ENCODE measurements at regions not wholly inside any gene's neighbourhood (a gene's known extent, or its start where the extent isn't known, plus 50 kb on each side); places are given as distances from the start of the nearest gene placed in this dataset.
"Not testable (repeated sequence)": the region's sequence is repeated elsewhere in the genome, so short reads cannot be mapped to it uniquely, and the experiment has no call there.

- no peak for DNase-seq
Measured at GRCh38 chr2:41329040-41329439, 718.8 kb upstream of the PKDCC start.

GRCh38 chr2:41334159-41334558 lies 713.7 kb upstream of the PKDCC start:
- DNase-seq, result no peak

- DNase-seq, result not testable (repeated sequence)
Measured at GRCh38 chr2:41335573-41335972, 712.2 kb upstream of the PKDCC start.

- no peak for DNase-seq
Measured at GRCh38 chr2:41337956-41338355, 709.9 kb upstream of the PKDCC start.

- no peak for DNase-seq
Measured at GRCh38 chr2:41344529-41344928, 703.3 kb upstream of the PKDCC start.

GRCh38 chr2:41353060-41353459 lies 694.8 kb upstream of the PKDCC start:
- no peak for DNase-seq

GRCh38 chr2:41355794-41356193 lies 692.0 kb upstream of the PKDCC start:
- no peak for DNase-seq

GRCh38 chr2:41364842-41365241 lies 683.0 kb upstream of the PKDCC start:
- no peak for DNase-seq

- no peak for DNase-seq
Measured at GRCh38 chr2:41375901-41376300, 671.9 kb upstream of the PKDCC start.

GRCh38 chr2:41377837-41378236 lies 670.0 kb upstream of the PKDCC start:
- no peak for DNase-seq

- no peak for DNase-seq
Measured at GRCh38 chr2:41378420-41378819, 669.4 kb upstream of the PKDCC start.

GRCh38 chr2:41379496-41380221 lies 668.2 kb upstream of the PKDCC start:
- DNase-seq, result no peak

GRCh38 chr2:41381701-41382100 lies 666.1 kb upstream of the PKDCC start:
- no peak for DNase-seq

- DNase-seq, result no peak
Measured at GRCh38 chr2:41387519-41387918, 660.3 kb upstream of the PKDCC start.

- DNase-seq, result no peak
Measured at GRCh38 chr2:41393621-41394020, 654.2 kb upstream of the PKDCC start.

- no peak for DNase-seq
Measured at GRCh38 chr2:41394541-41394940, 653.3 kb upstream of the PKDCC start.

GRCh38 chr2:41395692-41396091 lies 652.1 kb upstream of the PKDCC start:
- no peak for DNase-seq

- DNase-seq, result no peak
Measured at GRCh38 chr2:41399437-41400087, 648.3 kb upstream of the PKDCC start.

GRCh38 chr2:41400088-41400665 lies 647.6 kb upstream of the PKDCC start:
- DNase-seq, result no peak

- no peak for DNase-seq
Measured at GRCh38 chr2:41405441-41405840, 642.4 kb upstream of the PKDCC start.

- DNase-seq, result no peak
Measured at GRCh38 chr2:41409328-41409727, 638.5 kb upstream of the PKDCC start.

- no peak for DNase-seq
Measured at GRCh38 chr2:41410011-41410410, 637.8 kb upstream of the PKDCC start.

GRCh38 chr2:41413813-41414485 lies 633.9 kb upstream of the PKDCC start:
- no peak for DNase-seq
